PC-3 (cell line): ENCODE measurements at regions not wholly inside any gene's neighbourhood (a gene's known extent, or its start where the extent isn't known, plus 50 kb on each side); places are given as distances from the start of the nearest gene placed in this dataset.

ENCODE experiments used
- EZH2 ChIP-seq: fragments of 300-600 bp; sonication (generic); IDR thresholded peaks from one replicate; pipeline ENCODE4 v1.6.1; 2017; ENCODE audit warnings: antibody characterized with exemption, mild to moderate bottlenecking, low read length; ENCODE audit not compliant: unreplicated experiment
- EZH2phosphoT487 ChIP-seq: fragments of 300-600 bp; sonication (generic); IDR thresholded peaks from 2 replicates; pipeline ENCODE4 v1.6.1; 2018; ENCODE audit warnings: mild to moderate bottlenecking, antibody characterized with exemption, low read length, borderline replicate concordance
- TF ChIP-seq, protein P1 (sequence below): fragments of 300-600 bp; sonication (generic); conservative IDR thresholded peaks from 2 replicates; pipeline ENCODE4 v1.5.1; 2017; ENCODE audit warnings: antibody characterized with exemption, low read depth, mild to moderate bottlenecking, low read length

DNA sequence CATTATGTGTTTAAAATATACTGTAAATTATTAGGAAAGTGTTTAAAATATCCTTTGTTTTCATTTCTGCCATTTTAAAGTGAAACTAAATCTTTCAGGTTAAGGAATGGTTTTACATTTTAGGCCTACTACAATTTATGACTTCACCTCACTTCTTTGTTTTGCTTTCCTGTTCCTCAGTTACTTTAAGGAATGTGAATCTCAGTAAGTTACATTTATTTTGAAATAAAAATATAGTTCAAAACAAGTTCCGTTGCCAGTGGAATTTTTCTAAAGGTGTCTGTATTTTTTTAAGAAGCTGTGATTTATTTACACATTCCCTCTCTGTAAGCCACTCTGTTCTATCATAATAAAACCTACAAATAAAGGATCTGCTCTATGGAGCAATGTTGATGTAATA is 630.9 kb upstream of the AGTR1 start:
- TF ChIP-seq, protein P1, sequence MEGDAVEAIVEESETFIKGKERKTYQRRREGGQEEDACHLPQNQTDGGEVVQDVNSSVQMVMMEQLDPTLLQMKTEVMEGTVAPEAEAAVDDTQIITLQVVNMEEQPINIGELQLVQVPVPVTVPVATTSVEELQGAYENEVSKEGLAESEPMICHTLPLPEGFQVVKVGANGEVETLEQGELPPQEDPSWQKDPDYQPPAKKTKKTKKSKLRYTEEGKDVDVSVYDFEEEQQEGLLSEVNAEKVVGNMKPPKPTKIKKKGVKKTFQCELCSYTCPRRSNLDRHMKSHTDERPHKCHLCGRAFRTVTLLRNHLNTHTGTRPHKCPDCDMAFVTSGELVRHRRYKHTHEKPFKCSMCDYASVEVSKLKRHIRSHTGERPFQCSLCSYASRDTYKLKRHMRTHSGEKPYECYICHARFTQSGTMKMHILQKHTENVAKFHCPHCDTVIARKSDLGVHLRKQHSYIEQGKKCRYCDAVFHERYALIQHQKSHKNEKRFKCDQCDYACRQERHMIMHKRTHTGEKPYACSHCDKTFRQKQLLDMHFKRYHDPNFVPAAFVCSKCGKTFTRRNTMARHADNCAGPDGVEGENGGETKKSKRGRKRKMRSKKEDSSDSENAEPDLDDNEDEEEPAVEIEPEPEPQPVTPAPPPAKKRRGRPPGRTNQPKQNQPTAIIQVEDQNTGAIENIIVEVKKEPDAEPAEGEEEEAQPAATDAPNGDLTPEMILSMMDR, result no peak
- TF ChIP-seq EZH2phosphoT487 (no peak), EZH2 (no peak)
